ENCODE measurements at regions not wholly inside any gene's neighbourhood (a gene's known extent, or its start where the extent isn't known, plus 50 kb on each side); places are given as distances from the start of the nearest gene placed in this dataset.

DNA sequence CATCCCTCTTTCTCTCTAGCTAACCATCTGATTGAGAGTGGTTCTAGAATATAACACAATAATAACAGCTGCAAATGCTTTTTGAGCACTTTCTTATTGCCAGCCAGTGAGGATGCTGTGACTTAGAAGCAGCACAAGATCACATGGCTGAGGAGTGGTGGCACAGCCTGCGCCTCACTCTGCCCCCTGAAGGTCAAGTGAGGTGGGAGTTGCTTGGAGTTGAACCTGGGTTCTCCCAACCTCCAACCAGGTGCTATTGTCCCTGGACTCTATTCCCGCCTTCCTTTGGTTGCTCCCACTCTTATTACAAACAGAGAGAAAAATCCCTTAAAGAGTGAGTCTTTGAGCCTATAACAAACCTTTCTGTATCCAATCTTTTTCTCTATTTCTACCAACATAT, 280.3 kb upstream of the PODXL start:
- no peak for TF ChIP-seq POLR2AphosphoS5 (IDR thresholded peaks at IDR 0.05; ENCODE audit: low read depth, low read length)
- TF ChIP-seq POLR2A (IDR thresholded peaks at IDR 0.05; ENCODE audit: low read depth, low read length), result no peak
- TF ChIP-seq TAF1 (IDR thresholded peaks at IDR 0.05; ENCODE audit: low read depth, low read length), result no peak
- no peak for TF ChIP-seq PAX5 (IDR thresholded peaks at IDR 0.05; ENCODE audit: insufficient read depth, low read length, severe bottlenecking)
- TF ChIP-seq SPI1 (IDR thresholded peaks at IDR 0.05; ENCODE audit: low read depth, low read length), result no peak
- no peak for TF ChIP-seq POU2F2 (IDR thresholded peaks at IDR 0.05; ENCODE audit: low read depth, low read length)
